Liver (tissue), 8 donors: ENCODE measurements at regions not wholly inside any gene's neighbourhood (a gene's known extent, or its start where the extent isn't known, plus 50 kb on each side); places are given as distances from the start of the nearest gene placed in this dataset.

Experiments
- DNase-seq: peaks from one replicate; pipeline ENCODE4 v3.0.0-alpha.2; 2017; ENCODE audit warnings: low spot score
- H3K27ac ChIP-seq, 2 donors: one replicate each; pipeline ENCODE4 v1.7.0; 2013; ENCODE audit warnings: inconsistent platforms in 2 of 2, low read length in 2 of 2, control low read depth in 1 of 2, low read depth in 1 of 2, mild to moderate bottlenecking in 1 of 2
- H3K27me3 ChIP-seq, 4 donors: one replicate each; pipeline versions ENCODE4 v1.6.1 to v1.7.0; 2013; ENCODE audit warnings: low read length in 3 of 4, inconsistent platforms in 1 of 4, mild to moderate bottlenecking in 1 of 4, moderate library complexity in 1 of 4; ENCODE audit not compliant: control insufficient read depth in 4 of 4, insufficient read depth in 4 of 4
- H3K36me3 ChIP-seq, 4 donors: one replicate each; pipeline versions ENCODE4 v1.6.1 to v1.7.0; 2013; ENCODE audit warnings: low read length in 3 of 4, mild to moderate bottlenecking in 3 of 4, low read depth in 1 of 4, moderate library complexity in 1 of 4; ENCODE audit not compliant: control insufficient read depth in 4 of 4, insufficient read depth in 3 of 4
- H3K4me1 ChIP-seq, 4 donors: one replicate each; pipeline versions ENCODE4 v1.6.1 to v1.7.0; 2013; ENCODE audit warnings: low read length in 3 of 4, mild to moderate bottlenecking in 3 of 4, moderate library complexity in 1 of 4; ENCODE audit not compliant: control insufficient read depth in 4 of 4, insufficient read depth in 4 of 4
- H3K4me3 ChIP-seq, 3 donors: one replicate each; pipeline versions ENCODE4 v1.6.1 to v1.7.0; 2013; ENCODE audit warnings: low read length in 3 of 3, control low read depth in 1 of 3, low read depth in 1 of 3, mild to moderate bottlenecking in 1 of 3
- H3K9ac ChIP-seq, 2 donors: one replicate each; pipeline ENCODE4 v1.7.0; 2013; ENCODE audit warnings: low read length in 2 of 2, mild to moderate bottlenecking in 2 of 2, moderate library complexity in 2 of 2, control low read depth in 1 of 2, low read depth in 1 of 2
- H3K9me3 ChIP-seq, 4 donors: one replicate each; pipeline versions ENCODE4 v1.6.1 to v1.7.0; 2013; ENCODE audit warnings: low read length in 3 of 4; ENCODE audit not compliant: control insufficient read depth in 4 of 4
- ATF3 ChIP-seq: IDR thresholded peaks from 2 replicates; pipeline ENCODE4 v1.6.1; 2016; ENCODE audit warnings: antibody characterized with exemption
- CTCF ChIP-seq: fragments of 150-350 bp; IDR thresholded peaks from 2 replicates; pipeline ENCODE4 v1.5.1; 2017; ENCODE audit warnings: improper control_type of control experiment, low read depth, low read length; ENCODE audit not compliant: missing input control
- FOXA1 ChIP-seq: IDR thresholded peaks from 2 replicates; pipeline ENCODE4 v1.6.1; 2016; ENCODE audit warnings: antibody characterized with exemption
- FOXA2 ChIP-seq: IDR thresholded peaks from 2 replicates; pipeline ENCODE4 v1.6.1; 2016; ENCODE audit warnings: antibody characterized with exemption
- GABPA ChIP-seq, 2 donors: IDR thresholded peaks in 1 of 2; conservative IDR thresholded peaks in 1 of 2; 2 replicates each; pipeline ENCODE4 v1.6.1; 2016; ENCODE audit warnings: antibody characterized with exemption in 2 of 2, mild to moderate bottlenecking in 1 of 2, moderate library complexity in 1 of 2
- HNF4G ChIP-seq: IDR thresholded peaks from 2 replicates; pipeline ENCODE4 v1.6.1; 2016; ENCODE audit warnings: antibody characterized with exemption
- MAX ChIP-seq: IDR thresholded peaks from 2 replicates; pipeline ENCODE4 v1.6.1; 2016; ENCODE audit warnings: antibody characterized with exemption
- NR2F2 ChIP-seq: IDR thresholded peaks from 2 replicates; pipeline ENCODE4 v1.6.1; 2016; ENCODE audit warnings: antibody characterized with exemption
- RAD21 ChIP-seq, 2 donors: IDR thresholded peaks; 2 replicates each; pipeline ENCODE4 v1.6.1; 2016; ENCODE audit warnings: antibody characterized with exemption in 2 of 2, mild to moderate bottlenecking in 2 of 2
- REST ChIP-seq: IDR thresholded peaks from 2 replicates; pipeline ENCODE4 v1.6.1; 2016; ENCODE audit warnings: antibody characterized with exemption, mild to moderate bottlenecking
- RXRA ChIP-seq, 2 donors: IDR thresholded peaks; 2 replicates each; pipeline ENCODE4 v1.6.1; 2017 to 2018; ENCODE audit warnings: antibody characterized with exemption in 2 of 2, mild to moderate bottlenecking in 1 of 2
- SP1 ChIP-seq: IDR thresholded peaks from 2 replicates; pipeline ENCODE4 v1.6.1; 2018; ENCODE audit warnings: antibody characterized with exemption, mild to moderate bottlenecking
- TAF1 ChIP-seq: conservative IDR thresholded peaks from 2 replicates; pipeline ENCODE4 v1.6.1; 2016; ENCODE audit warnings: antibody characterized with exemption, mild to moderate bottlenecking
- YY1 ChIP-seq: IDR thresholded peaks from 2 replicates; pipeline ENCODE4 v1.6.1; 2016; ENCODE audit warnings: antibody characterized with exemption, mild to moderate bottlenecking
- ZBTB33 ChIP-seq: IDR thresholded peaks from 2 replicates; pipeline ENCODE4 v1.6.1; 2016; ENCODE audit warnings: antibody characterized with exemption
- WGBS: extraction: QIAGEN DNeasy Blood & Tissue Kit; methylation state at CpG from one replicate; pipeline ENCODE4 v1.1.7; 2013; 5-methylcytosine and 5-hydroxymethylcytosine counted together
- donor health status: healthy.
- donor health status: healthy.
- donor health status: healthy.
- donor health status: healthy.
- donor health status: healthy.

GRCh38 chr5:145682197-145682899 lies 152.8 kb downstream of the PRELID2 start:
- H3K9ac ChIP-seq: no peak overlapping the region
- H3K4me3 ChIP-seq: no peak overlapping the region
- DNase-seq: no peak
- no peaks in the 10 kb centered on the region for H3K36me3 ChIP-seq
- H3K27me3 ChIP-seq: no peaks in the 10 kb centered on the region
- H3K9me3 ChIP-seq: no peaks in the 10 kb centered on the region
- H3K27ac ChIP-seq: no peak overlapping the region
- WGBS: 91% methylated on average over 8 of the region's 8 CpGs
- peaks cover 0 to 7% (median 7%) of the 10 kb centered on the region in 4 donors for H3K4me1 ChIP-seq
- TF ChIP-seq NR2F2: no peak
- no peak for TF ChIP-seq SP1
- TF ChIP-seq RAD21 (IDR thresholded peaks at IDR 0.05): no peak
- TF ChIP-seq YY1: no peak
- no peak for TF ChIP-seq MAX
- no peak for TF ChIP-seq CTCF
- no peak for TF ChIP-seq HNF4G
- TF ChIP-seq FOXA2: no peak
- TF ChIP-seq RXRA (IDR thresholded peaks at IDR 0.05): no peak
- TF ChIP-seq ZBTB33: no peak
- no peak for TF ChIP-seq REST
- TF ChIP-seq TAF1: no peak

- peak; percentile 81 to 89 for TF ChIP-seq RAD21 (IDR thresholded peaks at IDR 0.05)
- peak; percentile 83 for TF ChIP-seq FOXA2
- peak; percentile 40 for TF ChIP-seq FOXA1
- no peak for TF ChIP-seq MAX
- no peak for TF ChIP-seq TAF1
- peak; percentile 83 for TF ChIP-seq CTCF
- peak; percentile 78 for TF ChIP-seq ATF3
- TF ChIP-seq GABPA (IDR thresholded peaks at IDR 0.05 in 1 of 2, conservative IDR thresholded peaks at IDR 0.05 in 1 of 2): no peak
- Histone ChIP-seq H3K27ac (no peak overlapping the region), H3K4me1 (peaks cover 0 to 7% (median 7%) of the 10 kb centered on the region in 4 donors), H3K9me3 (no peaks in the 10 kb centered on the region), H3K36me3 (no peaks in the 10 kb centered on the region), H3K4me3 (no peak overlapping the region), H3K9ac (no peak overlapping the region), H3K27me3 (no peaks in the 10 kb centered on the region)
- DNase-seq: peak; percentile 41
Measured at GRCh38 chr5:145681686-145682085, 153.5 kb downstream of the PRELID2 start.
